ENCODE measurements at regions not wholly inside any gene's neighbourhood (a gene's known extent, or its start where the extent isn't known, plus 50 kb on each side); places are given as distances from the start of the nearest gene placed in this dataset.
"Not testable (repeated sequence)": the region's sequence is repeated elsewhere in the genome, so short reads cannot be mapped to it uniquely, and the experiment has no call there.

GRCh38 chr13:79966493-79966895 is 374.4 kb downstream of the SPRY2 start:
- DNase-seq: no peak

GRCh38 chr13:79966059-79966458 is 374.9 kb downstream of the SPRY2 start:
- no peak for DNase-seq

GRCh38 chr13:79946556-79946955 is 394.4 kb downstream of the SPRY2 start:
- DNase-seq: no peak

- DNase-seq: no peak
These were observed 397.4 kb downstream of the SPRY2 start for GRCh38 chr13:79943346-79944023.

- no peak for DNase-seq
These were observed 399.2 kb downstream of the SPRY2 start for GRCh38 chr13:79941752-79942151.

DNA sequence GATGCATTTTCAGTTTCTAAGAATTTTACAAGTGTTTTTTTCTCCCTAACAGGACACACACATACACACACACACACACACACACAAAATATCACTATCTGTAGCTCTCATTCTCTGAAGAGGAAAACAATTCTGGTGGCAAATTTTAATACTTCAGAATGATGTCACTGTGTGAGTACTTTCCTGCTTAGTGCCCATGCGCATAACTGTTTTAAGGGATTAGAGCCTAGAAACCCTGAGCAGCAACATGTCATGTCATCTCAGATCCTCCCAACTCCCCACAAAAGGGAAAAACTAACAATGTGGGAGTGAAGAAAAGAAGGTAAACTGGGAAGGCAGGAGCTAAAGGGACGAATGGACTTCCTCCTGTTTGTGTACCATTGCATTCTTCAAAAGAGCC is 401.2 kb downstream of the SPRY2 start:
- no peak for DNase-seq

DNA sequence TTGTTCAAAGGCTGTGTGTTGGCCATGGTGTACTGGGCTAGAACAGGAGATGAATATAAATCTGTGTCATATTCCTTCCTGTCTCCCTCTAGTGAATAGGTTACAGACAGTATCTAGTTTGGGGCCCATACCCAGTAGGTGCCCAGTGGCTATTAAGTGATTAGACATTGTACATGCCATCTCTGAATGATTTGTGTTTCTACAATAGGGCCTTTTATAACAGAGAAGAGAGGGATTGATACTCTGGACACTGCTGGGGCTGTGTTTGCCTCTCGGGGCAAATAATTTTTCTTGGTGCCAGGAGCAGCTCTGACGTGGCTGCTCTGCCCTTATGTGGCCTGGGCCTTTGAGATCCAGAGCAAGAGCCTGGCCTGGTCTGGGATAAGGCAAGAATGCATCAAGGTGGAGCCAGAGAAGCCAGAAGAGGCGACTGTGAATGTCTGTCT is 403.1 kb downstream of the SPRY2 start:
- no peak for DNase-seq

DNA sequence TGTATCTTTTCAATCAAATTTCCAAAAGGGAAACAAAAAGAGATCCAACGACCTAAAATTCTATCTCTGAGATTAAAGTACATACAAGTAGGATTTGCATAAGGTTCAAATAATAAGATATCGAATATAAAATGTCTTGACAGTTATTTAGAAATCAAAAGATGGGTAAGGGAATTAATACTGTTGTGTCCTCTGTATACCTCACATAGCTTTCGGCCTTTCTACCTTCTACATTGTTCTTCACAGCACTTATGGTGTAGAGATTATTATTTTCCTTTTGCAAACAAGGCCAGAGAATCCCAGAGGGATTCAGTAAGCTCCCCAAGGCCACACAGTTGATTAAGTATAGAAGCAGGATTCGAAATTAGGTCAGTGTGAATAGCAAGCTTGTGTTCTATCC is 403.6 kb downstream of the SPRY2 start:
- no peak for DNase-seq

DNA sequence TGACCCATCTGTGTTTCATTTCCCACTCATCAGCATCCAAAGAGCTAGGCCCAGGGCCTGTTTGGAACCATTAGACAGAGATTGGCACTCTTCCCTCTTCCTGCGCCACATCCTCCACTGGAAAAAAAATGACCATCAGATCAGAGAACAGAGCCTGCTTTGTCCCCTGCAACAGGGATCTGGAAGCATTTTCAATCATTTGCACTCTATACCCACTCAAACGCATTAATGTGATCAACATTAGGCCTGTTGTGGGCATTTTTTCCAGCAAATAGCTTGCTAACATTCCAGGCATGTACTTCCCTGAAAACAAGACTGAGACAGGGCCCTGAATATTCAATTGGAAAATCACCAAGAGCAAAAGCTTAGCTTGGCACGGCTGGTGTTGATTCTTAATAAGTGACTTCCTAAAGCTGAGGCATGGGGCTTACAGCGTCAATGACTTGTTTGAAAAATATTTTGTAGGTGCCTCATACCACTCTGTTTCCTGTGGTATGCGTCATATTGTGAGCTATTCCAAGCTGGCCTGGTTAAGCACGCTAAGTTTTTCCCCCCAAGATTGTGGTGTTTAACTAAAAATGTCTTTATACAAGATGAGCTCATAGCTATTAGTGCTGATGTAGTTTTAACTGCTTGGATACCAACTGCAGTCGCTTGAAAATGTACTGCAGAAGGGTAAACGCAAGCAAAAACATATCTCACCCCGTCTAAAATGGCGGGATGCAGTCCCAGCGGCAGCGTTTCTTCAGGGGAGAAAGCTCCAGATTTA is 404.4 kb downstream of the SPRY2 start:
- DNase-seq: peak; percentile 24

GRCh38 chr13:79935121-79935520 is 405.8 kb downstream of the SPRY2 start:
- no peak for DNase-seq

DNA sequence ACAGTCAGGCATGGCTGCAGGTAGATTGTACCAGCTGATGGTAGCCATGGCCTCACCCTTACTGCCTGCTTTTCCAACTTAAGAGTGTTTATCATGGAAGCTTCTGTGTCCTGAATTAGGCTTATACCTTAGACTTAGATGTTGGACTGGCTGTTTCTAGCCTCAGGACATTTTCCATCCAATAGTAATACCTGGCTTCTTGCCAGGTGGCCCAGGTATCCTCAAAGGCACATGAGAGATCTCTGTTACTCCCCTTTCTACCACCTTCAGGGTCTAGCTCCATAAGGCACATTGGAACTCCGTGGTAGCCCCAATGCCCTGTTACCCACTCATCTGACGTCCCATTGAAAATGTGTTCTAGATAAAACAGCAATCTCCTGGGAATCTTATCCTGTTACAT is 407.5 kb downstream of the SPRY2 start:
- no peak for DNase-seq

DNA sequence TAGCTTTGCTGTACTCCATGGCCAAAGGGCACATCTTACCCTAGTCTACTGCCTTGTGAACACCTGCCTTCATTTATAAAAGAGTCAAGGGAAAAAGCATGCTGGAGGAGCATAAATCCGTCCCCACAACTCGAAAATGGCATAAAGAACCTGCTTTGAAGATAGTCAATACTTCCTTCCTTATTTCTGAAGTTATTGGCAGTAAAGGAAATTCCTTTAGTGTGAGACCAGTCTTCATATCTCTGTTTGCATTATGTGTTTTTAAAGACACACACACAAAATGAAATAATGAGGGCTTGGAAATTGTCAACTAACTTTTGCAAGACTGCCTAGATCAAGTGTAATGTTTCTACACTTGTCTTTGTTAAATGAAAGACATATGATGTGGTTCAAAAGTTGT is 408.4 kb downstream of the SPRY2 start:
- no peak for DNase-seq

- not testable (repeated sequence) for DNase-seq
These were observed 416.9 kb downstream of the SPRY2 start for GRCh38 chr13:79923973-79924556.

- no peak for DNase-seq
These were observed 421.8 kb downstream of the SPRY2 start for GRCh38 chr13:79919091-79919490.

- no peak for DNase-seq
These were observed 422.3 kb downstream of the SPRY2 start for GRCh38 chr13:79918620-79919019.

DNA sequence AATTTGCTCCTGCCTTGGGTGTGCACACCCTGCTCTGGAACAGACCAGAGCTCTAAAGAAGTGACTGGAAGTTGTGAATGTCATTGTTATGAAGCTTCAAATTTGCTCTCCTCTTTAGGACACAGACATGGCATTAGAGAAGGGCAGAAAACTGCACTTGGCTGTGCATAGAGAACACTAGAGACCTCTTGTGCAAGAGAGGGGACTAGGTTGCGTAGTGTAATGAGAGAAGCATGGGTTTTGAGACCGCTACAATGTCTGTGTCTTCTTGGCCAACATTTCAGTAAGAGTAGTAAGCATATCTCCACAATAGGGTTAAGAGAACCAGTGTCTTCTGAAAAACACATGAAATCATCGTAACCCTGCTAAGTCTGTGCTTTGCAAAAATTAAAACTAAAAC is 423.3 kb downstream of the SPRY2 start:
- DNase-seq: no peak

DNA sequence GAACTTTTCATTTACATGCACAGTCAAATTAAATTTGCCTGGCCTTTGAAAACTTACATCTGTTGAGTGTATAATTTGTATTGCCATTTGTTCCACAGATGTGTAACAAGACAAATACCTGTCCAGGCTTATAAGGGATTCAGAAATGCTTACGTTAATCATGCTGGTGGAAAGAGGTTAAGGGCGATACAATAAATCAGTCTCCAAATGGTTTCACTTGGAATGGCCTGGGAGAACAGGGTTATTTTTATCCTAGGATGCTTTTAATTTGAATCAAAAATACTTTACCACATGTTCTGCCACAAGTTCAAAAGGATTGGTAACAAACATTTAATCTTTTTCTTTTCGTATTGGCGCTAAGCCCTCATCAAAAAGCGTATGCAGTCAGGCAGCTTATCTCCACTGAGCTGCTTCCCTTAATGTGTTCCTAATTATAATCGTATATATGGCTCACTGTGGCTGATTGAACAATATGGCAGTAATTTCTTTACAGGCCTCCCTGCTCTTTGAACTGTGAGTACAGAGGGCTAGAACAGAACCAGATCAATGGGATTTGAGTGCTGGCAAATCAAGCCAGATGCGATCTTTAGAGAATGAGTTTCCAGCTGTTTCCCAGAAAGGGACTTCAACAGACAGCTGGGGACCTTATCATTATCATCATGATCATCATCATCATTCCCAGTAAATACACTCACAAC is 425.7 kb downstream of the SPRY2 start:
- DNase-seq: no peak

DNA sequence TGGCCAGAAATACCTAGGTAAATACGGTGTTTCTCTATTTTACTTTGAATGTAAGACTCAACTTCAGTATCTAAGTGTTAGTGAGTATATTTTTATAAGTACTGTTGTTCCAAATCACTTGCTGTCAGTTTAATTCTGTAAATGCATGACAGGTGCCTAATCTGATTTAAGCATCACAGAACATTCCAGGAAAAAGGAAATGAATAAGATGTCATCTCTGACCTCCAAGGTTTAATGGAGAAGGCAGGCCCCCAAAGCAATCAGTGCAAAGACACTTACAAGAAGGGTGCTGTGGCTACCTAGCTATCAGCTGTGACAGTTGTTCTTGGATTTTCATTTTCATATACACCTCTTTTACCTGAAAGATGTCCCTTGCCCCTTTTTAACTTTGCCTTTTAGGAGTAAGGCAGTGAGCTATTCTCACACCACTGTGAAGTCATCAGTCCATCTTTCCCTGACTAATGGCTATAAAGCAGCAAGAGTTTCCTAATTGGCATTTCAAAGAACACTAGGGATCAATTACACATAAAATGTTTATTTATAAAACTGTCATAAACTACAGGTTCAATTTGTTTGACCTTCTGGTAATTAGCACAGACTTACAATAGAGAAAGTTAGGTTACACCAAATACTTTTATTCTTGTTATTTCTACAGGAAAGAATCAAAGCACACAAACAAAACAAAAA is 427.6 kb downstream of the SPRY2 start:
- DNase-seq: no peak

GRCh38 chr13:79912403-79912802 is 428.5 kb downstream of the SPRY2 start:
- no peak for DNase-seq

DNA sequence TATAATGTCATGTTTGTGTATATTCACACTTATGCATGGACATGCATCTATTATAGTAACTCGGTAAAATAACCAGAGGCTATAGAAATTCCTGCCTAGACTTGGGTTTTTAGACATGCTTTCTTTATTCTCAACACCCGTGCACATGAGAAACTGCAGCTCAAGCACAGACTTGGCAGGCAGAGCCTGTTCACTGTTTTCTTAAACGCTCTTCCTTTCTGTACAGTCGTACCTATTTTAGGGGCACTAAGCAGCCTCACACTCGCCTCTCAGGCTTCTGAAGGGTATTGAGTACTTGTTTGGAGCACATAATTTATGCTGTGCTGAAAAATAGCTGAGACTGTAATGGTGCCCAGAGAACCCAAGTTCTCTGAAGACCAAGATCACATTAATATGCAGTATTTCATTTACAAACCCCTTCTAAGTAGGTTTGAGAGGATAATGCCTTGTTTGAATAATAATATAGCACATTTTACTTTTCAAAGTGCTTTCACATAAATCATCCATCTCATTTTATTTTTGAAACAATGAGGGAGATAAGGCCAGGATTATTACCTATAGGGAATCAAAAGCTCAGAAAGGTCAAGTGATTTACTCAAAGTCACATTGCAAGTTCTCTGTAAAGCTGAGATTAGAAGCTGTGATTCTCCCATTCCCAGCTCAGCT is 429.9 kb downstream of the SPRY2 start:
- DNase-seq: no peak

- no peak for DNase-seq
These were observed 428.7 kb downstream of the NDFIP2 start for GRCh38 chr13:79909644-79910043.

DNA sequence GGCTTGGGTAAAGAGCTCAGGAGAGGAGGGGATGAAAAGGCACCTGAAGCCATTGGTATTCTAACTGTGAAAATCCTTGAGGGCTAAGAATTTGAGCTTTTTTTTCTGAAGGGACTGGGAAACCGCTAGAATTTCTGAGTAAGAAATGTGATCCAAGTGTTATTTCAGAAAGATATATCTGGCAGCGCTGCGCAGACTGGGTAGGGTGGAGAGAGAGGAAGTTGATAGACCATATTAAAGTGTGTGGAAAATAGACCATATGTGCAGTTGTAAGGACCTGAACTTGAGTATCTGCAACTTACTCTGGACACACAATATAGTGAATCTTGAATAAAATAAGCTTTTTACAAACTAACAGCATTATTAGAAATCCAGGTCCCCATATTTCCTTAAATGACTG is 427.4 kb downstream of the NDFIP2 start:
- DNase-seq: no peak

Data from GOT3 (cell line).